ENCODE measurements at regions not wholly inside any gene's neighbourhood (a gene's known extent, or its start where the extent isn't known, plus 50 kb on each side); places are given as distances from the start of the nearest gene placed in this dataset.

GRCh38 chr2:237150831-237151375 lies 65.2 kb downstream of the COPS8 start (continued):
- TF ChIP-seq YY1 (IDR thresholded peaks at IDR 0.05; ENCODE audit: low read depth) = no peak
- no peak for TF ChIP-seq ELF1 (IDR thresholded peaks at IDR 0.05)
- no peak for TF ChIP-seq NFIC (IDR thresholded peaks at IDR 0.05; ENCODE audit: borderline replicate concordance)
- TF ChIP-seq ZBTB33 (IDR thresholded peaks at IDR 0.05; ENCODE audit: borderline replicate concordance, low read depth) = no peak

- POLR2A ChIA-PET = no interaction called here
- CTCF ChIA-PET = no interaction called here
- Histone ChIP-seq H3K9me3 (0 out of 2 replicates have a peak, but pooled peaks cover 11% of the 10 kb centered on the region), H2AFZ (ENCODE audit: low read depth) (no peak overlapping the region), H3K4me2 (no peak overlapping the region), H3F3A (replicated peaks; ENCODE audit: insufficient read depth) (peaks cover 24% of the 10 kb centered on the region), H3K27ac (ENCODE audit: low read depth in 2 of 2, low read length in 1 of 2) (no peak overlapping the region), H3K9ac (no peak overlapping the region), H3K27me3 (ENCODE audit: insufficient read depth) (no peaks in the 10 kb centered on the region), H4K20me1 (ENCODE audit: insufficient read depth) (no peaks in the 10 kb centered on the region), H3K4me3 (ENCODE audit: low read depth in 2 of 2, low read length in 1 of 2) (no peak overlapping the region), H3K4me1 (ENCODE audit: control insufficient read depth in 1 of 2, insufficient read depth in 2 of 2, low read depth in 1 of 2, low read length in 1 of 2) (peaks cover 12 to 19% of the 10 kb centered on the region in 2 experiments; a peak in 3 of 4 replicates), H3K79me2 (ENCODE audit: insufficient read depth) (no peaks in the 10 kb centered on the region), H3K9me2 (no peaks in the 10 kb centered on the region), H3K36me3 (replicated peaks in 1 of 2; ENCODE audit: control insufficient read depth in 1 of 2, insufficient read depth in 2 of 2, low read length in 1 of 2) (peaks cover 0 to 6% of the 10 kb centered on the region in 2 experiments)
- no peak for TF ChIP-seq PBX3 (IDR thresholded peaks at IDR 0.05)
- TF ChIP-seq RCOR1 (IDR thresholded peaks at IDR 0.05; ENCODE audit: low read length) = no peak
- TF ChIP-seq USF2 (IDR thresholded peaks at IDR 0.05; ENCODE audit: borderline replicate concordance, low read depth, low read length) = no peak
- TF ChIP-seq CHD2 (IDR thresholded peaks at IDR 0.05; ENCODE audit: low read length, partially characterized antibody) = no peak
- TF ChIP-seq IRF3 (IDR thresholded peaks at IDR 0.05; ENCODE audit: low read depth, low read length) = no peak
- no peak for TF ChIP-seq TAF1 (IDR thresholded peaks at IDR 0.05; ENCODE audit: borderline replicate concordance, low read depth, low read length)
- TF ChIP-seq RFX5 (IDR thresholded peaks at IDR 0.05; ENCODE audit: low read length) = no peak
- no peak for TF ChIP-seq RAD21 (IDR thresholded peaks at IDR 0.05; ENCODE audit: low read length)
- TF ChIP-seq TCF12 (IDR thresholded peaks at IDR 0.05) = no peak
- TF ChIP-seq GATA2 (CRISPR knock-in tag; IDR thresholded peaks at IDR 0.05) = no peak
- no peak for TF ChIP-seq SIN3A (IDR thresholded peaks at IDR 0.05; ENCODE audit: borderline replicate concordance, low read depth, low read length)
- TF ChIP-seq SMC3 (IDR thresholded peaks at IDR 0.05; ENCODE audit: low read depth, low read length) = no peak
- no peak for TF ChIP-seq ZBTB33 (IDR thresholded peaks at IDR 0.05; ENCODE audit: borderline replicate concordance, low read depth)
- no peak for TF ChIP-seq REST (IDR thresholded peaks at IDR 0.05; ENCODE audit: low read depth, low read length)
- TF ChIP-seq EZH2phosphoT487 (IDR thresholded peaks at IDR 0.05; ENCODE audit: borderline replicate concordance, low read depth) = no peak
- WGBS (ENCODE audit: low lambda C conversion rate) = 82% methylated on average over 9 of the region's 9 CpGs
- DNase-seq = no peak
Measured at GRCh38 chr2:237152361-237152760, 66.7 kb downstream of the COPS8 start.
